ENCODE measurements at regions not wholly inside any gene's neighbourhood (a gene's known extent, or its start where the extent isn't known, plus 50 kb on each side); places are given as distances from the start of the nearest gene placed in this dataset.

- ChIA-PET CTCF (no interaction called here), POLR2A (no interaction called here)
- ATAC-seq (replicated peaks in 1 of 4): no peak
Measured at GRCh38 chr15:94031072-94031471, 200.3 kb upstream of the MCTP2 start.

GRCh38 chr15:94029495-94029894 lies 201.9 kb upstream of the MCTP2 start:
- Mint-ChIP-seq H3K27me3 (peaks cover 21 to 23% of the 10 kb centered on the region in 2 donors), H3K27ac (no peak overlapping the region), H3K4me1 (no peaks in the 10 kb centered on the region), H3K9me3 (no peaks in the 10 kb centered on the region), H3K36me3 (no peaks in the 10 kb centered on the region), H3K4me3 (no peak overlapping the region)
- no peak overlapping the region for H3K27ac ChIP-seq (ENCODE audit: low read length)
- no peak for DNase-seq
- no peaks in the 10 kb centered on the region for H3K4me1 ChIP-seq (ENCODE audit: control insufficient read depth in 1 of 2, extremely low read depth in 1 of 2, insufficient read depth in 2 of 2, low read length in 2 of 2)
- CTCF ChIA-PET: no interaction called here
- 50% methylated on average over 1 of the region's 1 CpG for WGBS (ENCODE audit: insufficient coverage)
- peaks cover 2 to 12% of the 10 kb centered on the region in 2 experiments for H3K27me3 ChIP-seq (replicated peaks in 1 of 2; ENCODE audit: control insufficient read depth in 2 of 2, extremely low read depth in 1 of 2, insufficient read depth in 2 of 2, low read length in 1 of 2)
- no peak overlapping the region for H3K4me3 ChIP-seq (ENCODE audit: control insufficient read depth in 1 of 2, extremely low read depth in 1 of 2, low read length in 1 of 2)
- ATAC-seq (replicated peaks in 1 of 4): no peak
- no peaks in the 10 kb centered on the region for H3K36me3 ChIP-seq (ENCODE audit: control insufficient read depth in 2 of 2, extremely low read depth in 1 of 2, insufficient read depth in 1 of 2, low read length in 1 of 2)
- H3K9me3 ChIP-seq: no peaks in the 10 kb centered on the region
- POLR2A ChIA-PET: no interaction called here

More at GRCh38 chr15:94031072-94031471, 200.3 kb upstream of the MCTP2 start:
- no peak overlapping the region for H3K4me3 ChIP-seq (ENCODE audit: control insufficient read depth in 1 of 2, extremely low read depth in 1 of 2, low read length in 1 of 2)
- no peak overlapping the region for H3K4me3 Mint-ChIP-seq
- DNase-seq: no peak
- H3K9me3 Mint-ChIP-seq: no peaks in the 10 kb centered on the region
- peaks cover 12 to 19% of the 10 kb centered on the region in 2 donors for H3K27me3 Mint-ChIP-seq
- H3K27me3 ChIP-seq (replicated peaks in 1 of 2; ENCODE audit: control insufficient read depth in 2 of 2, extremely low read depth in 1 of 2, insufficient read depth in 2 of 2, low read length in 1 of 2): peaks cover 2 to 15% of the 10 kb centered on the region in 2 experiments
- H3K36me3 Mint-ChIP-seq: no peaks in the 10 kb centered on the region
- no peak overlapping the region for H3K27ac Mint-ChIP-seq
- no peaks in the 10 kb centered on the region for H3K4me1 Mint-ChIP-seq
- H3K9me3 ChIP-seq: no peaks in the 10 kb centered on the region
- no peaks in the 10 kb centered on the region for H3K36me3 ChIP-seq (ENCODE audit: control insufficient read depth in 2 of 2, extremely low read depth in 1 of 2, insufficient read depth in 1 of 2, low read length in 1 of 2)
- WGBS (ENCODE audit: insufficient coverage): no CpG with 5 or more reads among the region's 1 CpG
- H3K4me1 ChIP-seq (ENCODE audit: control insufficient read depth in 1 of 2, extremely low read depth in 1 of 2, insufficient read depth in 2 of 2, low read length in 2 of 2): no peaks in the 10 kb centered on the region
- H3K27ac ChIP-seq (ENCODE audit: low read length): no peak overlapping the region

- no peak overlapping the region for H3K4me3 ChIP-seq (ENCODE audit: control insufficient read depth in 1 of 2, extremely low read depth in 1 of 2, low read length in 1 of 2)
- no peaks in the 10 kb centered on the region for H3K36me3 Mint-ChIP-seq
- 90% methylated on average over 2 of the region's 6 CpGs for WGBS (ENCODE audit: insufficient coverage)
- peaks cover 2 to 9% of the 10 kb centered on the region in 2 experiments for H3K27me3 ChIP-seq (replicated peaks in 1 of 2; ENCODE audit: control insufficient read depth in 2 of 2, extremely low read depth in 1 of 2, insufficient read depth in 2 of 2, low read length in 1 of 2)
- H3K36me3 ChIP-seq (ENCODE audit: control insufficient read depth in 2 of 2, extremely low read depth in 1 of 2, insufficient read depth in 1 of 2, low read length in 1 of 2): no peaks in the 10 kb centered on the region
- DNase-seq (no peak), ATAC-seq (replicated peaks in 1 of 4) (no peak)
- no peak overlapping the region for H3K27ac Mint-ChIP-seq
- no peaks in the 10 kb centered on the region for H3K4me1 ChIP-seq (ENCODE audit: control insufficient read depth in 1 of 2, extremely low read depth in 1 of 2, insufficient read depth in 2 of 2, low read length in 2 of 2)
- no peaks in the 10 kb centered on the region for H3K9me3 Mint-ChIP-seq
- ChIA-PET CTCF (no interaction called here), POLR2A (no interaction called here)
- no peaks in the 10 kb centered on the region for H3K4me1 Mint-ChIP-seq
- no peak overlapping the region for H3K4me3 Mint-ChIP-seq
- no peak overlapping the region for H3K27ac ChIP-seq (ENCODE audit: low read length)
- no peaks in the 10 kb centered on the region for H3K9me3 ChIP-seq
- H3K27me3 Mint-ChIP-seq: peaks cover 21 to 22% of the 10 kb centered on the region in 2 donors
Measured at GRCh38 chr15:94028809-94029208, 202.6 kb upstream of the MCTP2 start.

- Histone ChIP-seq H3K27me3 (replicated peaks in 1 of 2; ENCODE audit: control insufficient read depth in 2 of 2, extremely low read depth in 1 of 2, insufficient read depth in 2 of 2, low read length in 1 of 2) (peaks cover 2 to 10% of the 10 kb centered on the region in 2 experiments), H3K36me3 (ENCODE audit: control insufficient read depth in 2 of 2, extremely low read depth in 1 of 2, insufficient read depth in 1 of 2, low read length in 1 of 2) (no peaks in the 10 kb centered on the region), H3K4me3 (ENCODE audit: control insufficient read depth in 1 of 2, extremely low read depth in 1 of 2, low read length in 1 of 2) (no peak overlapping the region), H3K9me3 (no peaks in the 10 kb centered on the region), H3K27ac (ENCODE audit: low read length) (no peak overlapping the region), H3K4me1 (ENCODE audit: control insufficient read depth in 1 of 2, extremely low read depth in 1 of 2, insufficient read depth in 2 of 2, low read length in 2 of 2) (no peaks in the 10 kb centered on the region)
- H3K4me3 Mint-ChIP-seq: no peak overlapping the region
- ATAC-seq (replicated peaks in 1 of 4): no peak
- no peak for DNase-seq
- no peaks in the 10 kb centered on the region for H3K4me1 Mint-ChIP-seq
- no peaks in the 10 kb centered on the region for H3K36me3 Mint-ChIP-seq
- POLR2A ChIA-PET: no interaction called here
- CTCF ChIA-PET: no interaction called here
- no peak overlapping the region for H3K27ac Mint-ChIP-seq
- no peaks in the 10 kb centered on the region for H3K9me3 Mint-ChIP-seq
- WGBS (ENCODE audit: insufficient coverage): 79% methylated on average over 2 of the region's 3 CpGs
- H3K27me3 Mint-ChIP-seq: peaks cover 21% of the 10 kb centered on the region in 2 donors
Measured at GRCh38 chr15:94028121-94028520, 203.2 kb upstream of the MCTP2 start.

- Histone ChIP-seq H3K9me3 (no peaks in the 10 kb centered on the region), H3K4me3 (ENCODE audit: control insufficient read depth in 1 of 2, extremely low read depth in 1 of 2, low read length in 1 of 2) (no peak overlapping the region), H3K4me1 (ENCODE audit: control insufficient read depth in 1 of 2, extremely low read depth in 1 of 2, insufficient read depth in 2 of 2, low read length in 2 of 2) (no peaks in the 10 kb centered on the region), H3K27ac (ENCODE audit: low read length) (no peak overlapping the region), H3K36me3 (ENCODE audit: control insufficient read depth in 2 of 2, extremely low read depth in 1 of 2, insufficient read depth in 1 of 2, low read length in 1 of 2) (no peaks in the 10 kb centered on the region), H3K27me3 (replicated peaks in 1 of 2; ENCODE audit: control insufficient read depth in 2 of 2, extremely low read depth in 1 of 2, insufficient read depth in 2 of 2, low read length in 1 of 2) (peaks cover 2 to 8% of the 10 kb centered on the region in 2 experiments)
- no peak for DNase-seq
- ChIA-PET CTCF (no interaction called here), POLR2A (no interaction called here)
- no peaks in the 10 kb centered on the region for H3K36me3 Mint-ChIP-seq
- H3K27me3 Mint-ChIP-seq: peaks cover 21% of the 10 kb centered on the region in 2 donors
- no peaks in the 10 kb centered on the region for H3K9me3 Mint-ChIP-seq
- ATAC-seq (replicated peaks in 1 of 4): no peak
- no CpG with 5 or more reads among the region's 1 CpG for WGBS (ENCODE audit: insufficient coverage)
- H3K27ac Mint-ChIP-seq: no peak overlapping the region
- H3K4me1 Mint-ChIP-seq: no peaks in the 10 kb centered on the region
- no peak overlapping the region for H3K4me3 Mint-ChIP-seq
Measured at GRCh38 chr15:94027581-94027980, 203.8 kb upstream of the MCTP2 start.

GRCh38 chr15:94026458-94027304 lies 204.7 kb upstream of the MCTP2 start:
- no peak overlapping the region for H3K4me3 Mint-ChIP-seq
- Histone ChIP-seq H3K4me1 (ENCODE audit: control insufficient read depth in 1 of 2, extremely low read depth in 1 of 2, insufficient read depth in 2 of 2, low read length in 2 of 2) (no peaks in the 10 kb centered on the region), H3K4me3 (ENCODE audit: control insufficient read depth in 1 of 2, extremely low read depth in 1 of 2, low read length in 1 of 2) (no peak overlapping the region), H3K27ac (ENCODE audit: low read length) (no peak overlapping the region), H3K27me3 (replicated peaks in 1 of 2; ENCODE audit: control insufficient read depth in 2 of 2, extremely low read depth in 1 of 2, insufficient read depth in 2 of 2, low read length in 1 of 2) (peaks cover 2 to 5% of the 10 kb centered on the region in 2 experiments), H3K36me3 (ENCODE audit: control insufficient read depth in 2 of 2, extremely low read depth in 1 of 2, insufficient read depth in 1 of 2, low read length in 1 of 2) (no peaks in the 10 kb centered on the region), H3K9me3 (no peaks in the 10 kb centered on the region)
- H3K4me1 Mint-ChIP-seq: no peaks in the 10 kb centered on the region
- DNase-seq (no peak), ATAC-seq (replicated peaks in 1 of 4) (no peak)
- 83% methylated on average over 1 of the region's 2 CpGs for WGBS (ENCODE audit: insufficient coverage)
- no peak overlapping the region for H3K27ac Mint-ChIP-seq
- POLR2A ChIA-PET: no interaction called here
- peaks cover 24 to 26% of the 10 kb centered on the region in 2 donors for H3K27me3 Mint-ChIP-seq
- no peaks in the 10 kb centered on the region for H3K36me3 Mint-ChIP-seq
- CTCF ChIA-PET: no interaction called here
- no peaks in the 10 kb centered on the region for H3K9me3 Mint-ChIP-seq

All from T-cell (primary cell).